Fibroblast of lung (primary cell): ENCODE measurements at regions not wholly inside any gene's neighbourhood (a gene's known extent, or its start where the extent isn't known, plus 50 kb on each side); places are given as distances from the start of the nearest gene placed in this dataset.

Experiments
- EZH2 ChIP-seq: IDR thresholded peaks from 2 replicates; pipeline ENCODE4 v1.5.1; 2012; ENCODE audit warnings: low read length, control low read depth, mild to moderate bottlenecking; ENCODE audit errors: missing control alignments
- TF ChIP-seq, protein P1 (sequence below), 2 donors: IDR thresholded peaks in 1 of 2; conservative IDR thresholded peaks in 1 of 2; 1 replicate in 1 of 2; 2 replicates in 1 of 2; pipeline ENCODE4 v1.5.1; 2011 to 2012; ENCODE audit warnings: low read length in 2 of 2, control low read depth in 1 of 2, inconsistent platforms in 1 of 2, low read depth in 1 of 2, mild to moderate bottlenecking in 1 of 2

DNA sequence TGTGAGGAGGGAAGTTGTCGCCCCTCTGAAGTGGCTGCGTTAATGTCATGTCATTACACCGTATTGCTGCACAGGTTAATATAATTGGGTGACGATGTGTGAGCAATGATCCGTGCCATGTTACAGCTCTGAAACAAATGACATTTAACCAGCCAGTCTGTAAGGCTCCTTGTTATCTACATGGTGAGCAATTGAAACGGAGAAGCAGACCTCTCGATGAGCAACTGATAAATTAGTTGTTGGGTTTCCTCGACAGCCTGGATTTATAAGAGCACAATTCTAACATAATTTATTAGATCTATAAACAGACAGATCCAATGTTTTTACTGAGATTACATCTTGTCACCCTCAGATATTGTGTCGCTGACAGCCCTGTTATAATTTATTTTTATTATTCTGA, 49.9 kb upstream of the MAFB start:
- TF ChIP-seq, protein P1, sequence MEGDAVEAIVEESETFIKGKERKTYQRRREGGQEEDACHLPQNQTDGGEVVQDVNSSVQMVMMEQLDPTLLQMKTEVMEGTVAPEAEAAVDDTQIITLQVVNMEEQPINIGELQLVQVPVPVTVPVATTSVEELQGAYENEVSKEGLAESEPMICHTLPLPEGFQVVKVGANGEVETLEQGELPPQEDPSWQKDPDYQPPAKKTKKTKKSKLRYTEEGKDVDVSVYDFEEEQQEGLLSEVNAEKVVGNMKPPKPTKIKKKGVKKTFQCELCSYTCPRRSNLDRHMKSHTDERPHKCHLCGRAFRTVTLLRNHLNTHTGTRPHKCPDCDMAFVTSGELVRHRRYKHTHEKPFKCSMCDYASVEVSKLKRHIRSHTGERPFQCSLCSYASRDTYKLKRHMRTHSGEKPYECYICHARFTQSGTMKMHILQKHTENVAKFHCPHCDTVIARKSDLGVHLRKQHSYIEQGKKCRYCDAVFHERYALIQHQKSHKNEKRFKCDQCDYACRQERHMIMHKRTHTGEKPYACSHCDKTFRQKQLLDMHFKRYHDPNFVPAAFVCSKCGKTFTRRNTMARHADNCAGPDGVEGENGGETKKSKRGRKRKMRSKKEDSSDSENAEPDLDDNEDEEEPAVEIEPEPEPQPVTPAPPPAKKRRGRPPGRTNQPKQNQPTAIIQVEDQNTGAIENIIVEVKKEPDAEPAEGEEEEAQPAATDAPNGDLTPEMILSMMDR (conservative IDR thresholded peaks at IDR 0.05 in 1 of 2, IDR thresholded peaks at IDR 0.05 in 1 of 2; ENCODE audit: low read depth in 1 of 2, low read length in 2 of 2), result no peak
- no peak for TF ChIP-seq EZH2
